ENCODE measurements at regions not wholly inside any gene's neighbourhood (a gene's known extent, or its start where the extent isn't known, plus 50 kb on each side); places are given as distances from the start of the nearest gene placed in this dataset.

GRCh38 chr9:26758655-26759054 is 133.9 kb downstream of the CAAP1 start:
- DNase-seq = no peak
- Mint-ChIP-seq H3K4me1 (ENCODE audit: low read depth, unreplicated experiment) (no peaks in the 10 kb centered on the region), H3K9me3 (ENCODE audit: unreplicated experiment) (no peaks in the 10 kb centered on the region), H3K27me3 (ENCODE audit: unreplicated experiment) (no peaks in the 10 kb centered on the region), H3K4me3 (ENCODE audit: unreplicated experiment) (no peak overlapping the region), H3K36me3 (ENCODE audit: unreplicated experiment) (no peaks in the 10 kb centered on the region), H3K27ac (ENCODE audit: unreplicated experiment) (no peak overlapping the region)
- no peak for TF ChIP-seq CTCF (IDR thresholded peaks at IDR 0.05; ENCODE audit: partially characterized antibody, unreplicated experiment)

- no peak for DNase-seq
- H3K4me1 Mint-ChIP-seq (ENCODE audit: low read depth, unreplicated experiment) = no peaks in the 10 kb centered on the region
- H3K4me3 Mint-ChIP-seq (ENCODE audit: unreplicated experiment) = no peak overlapping the region
Observed at GRCh38 chr9:26756881-26757280, 135.7 kb downstream of the CAAP1 start.

GRCh38 chr9:26755476-26755875 is 137.1 kb downstream of the CAAP1 start:
- no peak for DNase-seq
- TF ChIP-seq CTCF (IDR thresholded peaks at IDR 0.05; ENCODE audit: partially characterized antibody, unreplicated experiment) = no peak
- Mint-ChIP-seq H3K27ac (ENCODE audit: unreplicated experiment) (no peak overlapping the region), H3K4me1 (ENCODE audit: low read depth, unreplicated experiment) (no peaks in the 10 kb centered on the region), H3K36me3 (ENCODE audit: unreplicated experiment) (no peaks in the 10 kb centered on the region), H3K4me3 (ENCODE audit: unreplicated experiment) (no peak overlapping the region), H3K27me3 (ENCODE audit: unreplicated experiment) (no peaks in the 10 kb centered on the region), H3K9me3 (ENCODE audit: unreplicated experiment) (no peaks in the 10 kb centered on the region)

More at GRCh38 chr9:26756881-26757280, 135.7 kb downstream of the CAAP1 start:
- TF ChIP-seq CTCF (IDR thresholded peaks at IDR 0.05; ENCODE audit: partially characterized antibody, unreplicated experiment) = no peak
- Mint-ChIP-seq H3K27ac (ENCODE audit: unreplicated experiment) (no peak overlapping the region), H3K27me3 (ENCODE audit: unreplicated experiment) (no peaks in the 10 kb centered on the region), H3K36me3 (ENCODE audit: unreplicated experiment) (no peaks in the 10 kb centered on the region), H3K9me3 (ENCODE audit: unreplicated experiment) (no peaks in the 10 kb centered on the region)

GRCh38 chr9:26754509-26755164 is 138.0 kb downstream of the CAAP1 start:
- Mint-ChIP-seq H3K27me3 (ENCODE audit: unreplicated experiment) (no peaks in the 10 kb centered on the region), H3K27ac (ENCODE audit: unreplicated experiment) (no peak overlapping the region), H3K4me1 (ENCODE audit: low read depth, unreplicated experiment) (no peaks in the 10 kb centered on the region), H3K36me3 (ENCODE audit: unreplicated experiment) (no peaks in the 10 kb centered on the region), H3K4me3 (ENCODE audit: unreplicated experiment) (no peak overlapping the region), H3K9me3 (ENCODE audit: unreplicated experiment) (no peaks in the 10 kb centered on the region)
- no peak for TF ChIP-seq CTCF (IDR thresholded peaks at IDR 0.05; ENCODE audit: partially characterized antibody, unreplicated experiment)
- no peak for DNase-seq

GRCh38 chr9:26753971-26754370 is 138.6 kb downstream of the CAAP1 start:
- no peak overlapping the region for H3K4me3 Mint-ChIP-seq (ENCODE audit: unreplicated experiment)
- no peak overlapping the region for H3K27ac Mint-ChIP-seq (ENCODE audit: unreplicated experiment)

More at GRCh38 chr9:26753971-26754370, 138.6 kb downstream of the CAAP1 start:
- no peak for DNase-seq
- TF ChIP-seq CTCF (IDR thresholded peaks at IDR 0.05; ENCODE audit: partially characterized antibody, unreplicated experiment) = no peak
- Mint-ChIP-seq H3K4me1 (ENCODE audit: low read depth, unreplicated experiment) (no peaks in the 10 kb centered on the region), H3K36me3 (ENCODE audit: unreplicated experiment) (no peaks in the 10 kb centered on the region), H3K27me3 (ENCODE audit: unreplicated experiment) (no peaks in the 10 kb centered on the region), H3K9me3 (ENCODE audit: unreplicated experiment) (no peaks in the 10 kb centered on the region)

Data from glutamatergic neuron (in vitro differentiated cells).